Fibroblast of skin of left quadriceps (primary cell): ENCODE measurements at regions not wholly inside any gene's neighbourhood (a gene's known extent, or its start where the extent isn't known, plus 50 kb on each side); places are given as distances from the start of the nearest gene placed in this dataset.

Experiments used
- DNase-seq, 2 experiments: peaks; one replicate each; pipeline ENCODE4 v3.0.0-alpha.2; 2013; ENCODE audit warnings: low read depth in 2 of 2

DNA sequence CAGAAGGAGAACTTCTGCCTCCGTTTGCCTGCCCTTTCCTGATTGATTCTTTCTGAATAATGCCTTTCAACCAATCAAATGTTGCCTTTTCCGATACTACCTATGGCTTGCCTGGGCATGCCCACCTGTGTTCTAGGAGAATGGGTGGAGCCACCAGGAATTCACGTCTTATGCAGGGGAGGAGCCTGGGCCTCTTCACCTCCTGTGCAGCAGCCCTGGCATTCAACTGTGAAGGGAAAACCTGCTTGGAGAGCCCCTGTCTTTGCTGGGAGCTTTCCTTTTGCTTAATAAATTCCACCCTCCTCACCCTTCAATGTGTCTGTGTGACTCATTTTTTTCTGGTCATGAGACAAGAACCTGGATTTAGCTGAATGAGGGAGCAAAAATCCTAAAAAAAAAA lies 730.7 kb downstream of the UQCRFS1 start:
- no peak for DNase-seq

DNA sequence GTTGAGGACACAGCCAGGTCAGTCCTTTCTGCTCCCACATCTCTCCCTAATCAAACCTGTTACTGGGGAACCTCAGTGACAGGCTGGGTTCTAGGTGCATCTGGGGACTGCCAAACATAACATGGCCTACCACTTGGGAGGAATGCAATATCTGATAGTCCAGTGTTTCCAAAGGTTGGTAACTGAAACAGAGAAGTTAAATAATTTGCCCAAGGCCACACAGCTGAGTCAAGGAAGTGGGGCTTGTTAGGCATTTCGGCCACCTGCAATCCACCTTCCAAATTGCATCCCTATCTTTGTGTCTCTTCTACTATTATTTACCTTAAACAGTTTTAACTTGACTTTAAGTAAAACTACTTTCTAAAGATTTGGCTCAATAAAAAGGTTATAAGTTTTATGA lies 731.3 kb downstream of the UQCRFS1 start:
- DNase-seq: no peak

DNA sequence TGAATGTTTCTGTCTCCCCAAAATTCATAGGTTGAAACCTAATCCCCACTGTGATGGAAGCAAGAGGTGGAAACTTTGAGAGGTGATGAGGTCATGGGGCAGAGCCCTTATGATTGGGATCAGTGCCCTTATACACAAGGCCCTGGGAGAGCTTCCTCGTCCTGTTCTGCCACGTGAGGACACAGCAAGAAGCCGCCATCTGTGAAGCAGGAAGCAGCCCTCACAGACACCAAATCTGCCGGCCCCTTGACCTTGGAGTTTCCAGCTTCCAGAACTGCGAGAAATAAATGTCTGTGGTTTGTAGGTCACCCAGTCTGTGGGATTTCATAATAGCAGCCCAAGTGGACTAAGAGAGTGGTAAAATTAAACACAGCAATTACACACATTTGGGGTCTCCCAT lies 737.4 kb downstream of the UQCRFS1 start:
- no peak for DNase-seq

DNA sequence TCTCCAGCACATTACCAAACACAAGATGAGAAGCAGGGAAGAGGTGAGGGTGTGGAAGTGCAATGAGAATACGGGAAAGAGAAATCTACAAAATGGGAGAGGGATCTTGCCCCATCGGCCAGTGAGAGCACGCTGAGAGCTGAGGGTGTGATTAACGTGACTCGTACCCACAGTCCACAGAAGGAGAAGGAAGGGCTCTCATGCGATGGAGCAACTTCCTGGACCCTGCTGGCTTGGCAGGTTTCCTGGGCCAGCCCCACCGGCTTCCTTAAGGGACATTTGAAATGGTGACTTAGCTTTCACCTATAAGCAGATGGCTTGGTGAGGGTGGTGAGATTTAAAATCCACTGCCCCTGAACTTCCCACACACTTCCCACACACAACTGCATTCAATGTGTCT lies 740.1 kb downstream of the UQCRFS1 start:
- DNase-seq: no peak

DNA sequence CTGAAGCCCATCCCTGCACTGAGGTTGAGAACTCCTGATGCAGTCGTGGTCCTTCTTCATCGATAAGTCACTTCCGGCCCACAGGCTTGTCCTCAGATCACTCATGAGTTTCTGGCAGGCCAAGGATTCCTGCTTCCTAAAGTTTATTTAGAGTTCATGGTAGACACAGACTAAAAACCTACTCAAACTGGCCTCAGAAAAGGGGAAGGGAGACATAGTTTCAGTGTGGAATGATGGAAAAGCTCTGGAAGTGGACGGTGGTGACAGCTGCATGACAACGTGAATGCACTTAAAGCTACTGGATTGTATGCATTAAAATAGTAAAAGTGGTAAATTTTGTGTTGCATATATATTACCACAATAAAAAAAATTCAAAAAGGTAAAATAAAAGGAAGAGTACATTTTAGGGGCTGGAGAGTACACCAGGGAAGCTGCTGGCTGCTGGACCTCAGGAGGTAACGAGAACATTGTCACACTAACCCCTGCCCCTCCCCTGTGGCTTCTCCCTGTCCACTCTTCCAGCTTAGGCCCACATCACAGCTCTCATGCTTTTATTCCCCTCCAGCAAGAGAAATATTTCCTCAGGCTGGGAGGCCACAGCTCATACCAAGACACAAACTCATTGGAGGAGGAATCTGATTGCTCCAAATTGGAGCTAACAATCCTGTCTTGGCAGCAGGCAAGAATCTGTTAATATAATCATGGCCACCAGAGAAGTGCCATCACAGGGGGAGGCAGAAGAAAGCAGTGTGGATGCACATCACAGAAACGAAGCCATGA lies 741.0 kb downstream of the UQCRFS1 start:
- no peak for DNase-seq

DNA sequence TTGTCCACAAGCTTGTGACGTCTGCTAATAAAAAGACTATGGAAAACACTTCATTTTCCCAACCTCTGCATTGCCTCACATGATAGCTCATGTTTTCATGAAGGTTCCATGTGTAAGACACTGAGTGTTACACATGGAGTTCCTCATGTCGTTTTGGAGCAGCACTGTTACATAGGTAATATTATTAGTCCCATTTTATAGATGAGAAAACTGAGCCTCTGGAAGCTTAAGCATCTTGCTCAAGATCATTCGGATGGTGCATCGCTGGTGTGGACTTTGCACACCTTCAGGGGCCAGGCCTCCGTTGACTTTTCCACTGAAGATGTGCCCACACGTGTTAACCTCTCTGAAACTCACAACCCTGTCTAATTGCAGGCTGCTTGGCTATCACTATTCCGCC lies 743.4 kb downstream of the UQCRFS1 start:
- DNase-seq: no peak

DNA sequence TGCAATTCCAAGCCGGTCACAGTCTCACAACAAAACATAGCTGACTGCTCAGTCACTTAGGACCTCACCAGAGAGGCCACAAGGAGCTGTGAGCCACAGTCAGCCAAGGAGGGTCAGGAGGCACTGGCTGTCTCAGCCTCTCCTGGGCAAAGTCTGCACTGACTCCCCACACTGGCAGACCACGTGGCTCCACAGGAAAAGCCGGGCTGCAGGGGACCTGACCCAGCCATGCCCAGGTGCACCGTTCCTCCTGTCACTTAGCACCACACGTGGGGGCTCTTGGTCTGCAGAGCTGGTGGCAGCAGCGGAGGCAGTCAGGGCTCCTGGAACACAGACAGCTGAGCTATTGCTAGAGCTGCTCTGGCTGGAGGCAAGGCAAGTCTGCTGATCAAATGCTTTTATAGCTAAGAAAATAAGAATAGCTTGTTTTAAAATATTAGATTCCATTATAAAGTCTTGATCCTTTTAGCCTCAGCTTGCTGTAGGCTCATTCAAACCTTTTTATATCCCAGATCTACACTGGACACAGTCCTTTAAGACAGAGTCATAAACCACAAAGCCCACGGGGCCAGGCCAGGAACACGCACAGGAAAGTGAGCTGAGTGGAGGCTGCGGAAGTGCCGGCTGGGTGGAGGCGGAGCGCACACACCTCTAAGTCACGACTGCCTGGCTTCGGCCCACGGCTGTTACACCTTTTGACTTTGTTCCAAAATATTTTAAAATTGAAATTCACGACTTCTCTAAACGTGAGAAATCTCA lies 744.1 kb downstream of the UQCRFS1 start:
- peak in 1 of 2 experiments; percentile 15 for DNase-seq

DNA sequence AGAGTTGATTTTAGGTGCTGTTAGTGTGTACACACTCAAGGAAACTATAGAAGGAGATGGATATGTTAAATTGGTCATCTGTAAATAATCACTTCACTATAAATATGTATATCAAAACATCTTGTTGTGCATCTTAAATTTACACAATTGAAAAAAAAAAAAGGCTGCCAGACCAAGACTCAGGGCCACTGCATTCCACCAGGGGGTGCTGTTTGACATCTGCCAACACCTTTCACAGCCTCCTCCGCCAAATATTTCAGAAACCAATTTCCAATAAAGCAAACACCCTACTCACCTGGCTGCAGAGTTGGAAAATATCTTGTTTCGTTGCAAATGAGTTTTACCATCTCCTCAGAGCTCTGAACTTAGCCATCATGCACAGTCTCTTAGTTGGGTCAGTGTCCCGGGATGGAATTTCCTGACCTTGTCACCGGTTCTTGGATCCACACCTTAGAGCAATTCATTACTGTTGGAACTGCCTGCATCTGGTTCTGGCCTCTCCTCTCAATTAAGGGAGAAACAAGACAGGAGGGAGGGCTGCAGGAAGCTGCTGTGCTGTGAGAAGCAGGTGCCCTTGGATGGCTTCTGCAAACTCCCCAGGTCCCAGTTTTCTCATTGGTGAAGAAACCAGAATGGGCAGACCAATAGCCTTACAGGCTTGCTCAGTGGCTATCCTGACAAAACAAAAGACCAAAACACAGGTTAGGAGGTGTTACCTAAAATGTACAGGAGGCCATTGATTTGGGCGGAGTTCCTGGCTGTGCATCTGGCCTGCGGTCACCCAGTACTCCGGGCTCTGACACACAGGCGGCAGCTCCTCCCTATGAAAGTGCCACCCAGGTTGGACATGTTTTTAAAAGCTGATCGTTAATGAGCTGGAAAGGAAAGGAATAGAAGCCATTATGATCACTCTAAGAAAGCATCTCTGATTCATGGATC lies 746.6 kb downstream of the UQCRFS1 start:
- peak in 1 of 2 experiments; percentile 5 for DNase-seq

DNA sequence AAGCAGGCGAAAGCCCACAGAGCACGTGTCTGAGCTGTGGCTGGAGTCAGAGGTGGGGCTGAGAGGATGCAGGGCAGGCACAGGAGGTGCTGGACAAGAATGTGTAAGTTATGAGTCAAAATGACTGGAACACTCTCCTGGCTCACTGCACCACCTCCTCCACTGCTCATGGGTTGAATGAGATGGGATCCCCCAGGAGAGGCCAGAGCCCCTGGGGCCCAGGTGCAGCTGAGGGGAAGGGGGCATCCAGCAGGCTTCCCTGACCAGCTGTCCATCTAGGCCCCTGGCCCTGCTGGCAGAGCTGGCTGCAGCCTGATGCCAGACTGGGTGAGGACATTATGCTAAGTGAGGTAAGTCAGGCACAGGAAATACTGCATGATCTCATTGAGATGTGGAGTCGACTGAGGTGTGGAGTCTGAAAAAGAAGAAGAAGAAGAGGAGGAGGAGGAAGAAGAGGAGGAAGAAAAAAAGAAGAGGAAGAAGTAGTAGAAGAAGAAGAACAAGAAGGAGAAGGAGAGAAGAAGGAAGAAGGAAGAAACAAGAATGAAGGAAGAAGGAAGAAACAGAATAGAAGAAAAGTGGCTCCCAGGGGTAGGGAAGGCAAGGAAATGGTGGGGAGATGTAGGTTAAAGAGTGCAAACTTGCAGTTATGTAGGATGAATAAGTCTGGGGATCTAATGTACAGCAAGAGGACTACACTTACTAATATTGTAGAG lies 747.4 kb downstream of the UQCRFS1 start:
- no peak for DNase-seq

DNA sequence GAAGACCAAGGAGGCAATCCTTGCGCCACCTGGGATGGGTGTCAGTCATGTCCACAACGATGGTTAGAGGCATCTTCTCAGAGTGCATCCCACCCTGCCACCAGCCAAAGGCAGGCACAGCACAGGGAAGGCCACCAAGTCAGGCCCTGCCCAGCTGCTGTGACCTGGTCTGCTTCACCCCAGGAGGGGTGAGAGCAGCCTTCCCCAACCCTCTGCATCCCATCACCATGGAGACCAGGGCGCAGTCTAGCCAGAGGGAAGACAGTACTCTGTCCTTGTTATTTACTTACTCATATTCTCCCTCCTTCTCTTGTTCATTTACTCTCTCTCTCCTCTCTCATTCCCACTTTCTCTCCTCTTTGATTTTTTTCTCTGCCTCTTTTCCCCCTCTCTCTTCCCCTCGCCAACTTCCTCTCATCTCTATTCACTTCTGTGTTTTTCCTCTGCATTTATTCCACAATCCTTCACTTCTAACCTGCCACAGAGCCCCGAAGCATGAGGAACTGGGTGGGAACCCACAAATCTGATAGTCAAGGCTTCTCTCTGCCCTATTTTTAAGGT lies 749.4 kb downstream of the UQCRFS1 start:
- DNase-seq: no peak

DNA sequence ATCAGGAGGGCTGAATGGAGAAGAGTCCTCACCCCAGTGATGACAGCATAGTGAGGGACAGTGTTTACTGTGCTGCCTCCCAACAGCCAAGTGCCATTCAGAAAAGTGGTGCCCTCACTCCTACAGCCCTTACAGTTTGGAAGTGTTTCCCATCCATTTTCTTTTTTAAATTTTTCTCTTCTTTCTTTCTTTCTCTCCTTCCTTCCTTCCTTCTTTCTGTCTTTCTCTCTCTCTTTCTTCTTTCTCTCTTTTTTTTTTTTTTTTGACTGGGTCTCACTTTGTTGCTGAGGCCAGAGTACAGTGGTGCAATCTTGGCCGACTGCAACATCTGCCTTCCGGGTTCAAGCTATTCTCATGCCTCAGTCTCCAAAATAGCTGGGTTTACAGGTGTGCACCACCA lies 755.3 kb downstream of the UQCRFS1 start:
- no peak for DNase-seq

DNA sequence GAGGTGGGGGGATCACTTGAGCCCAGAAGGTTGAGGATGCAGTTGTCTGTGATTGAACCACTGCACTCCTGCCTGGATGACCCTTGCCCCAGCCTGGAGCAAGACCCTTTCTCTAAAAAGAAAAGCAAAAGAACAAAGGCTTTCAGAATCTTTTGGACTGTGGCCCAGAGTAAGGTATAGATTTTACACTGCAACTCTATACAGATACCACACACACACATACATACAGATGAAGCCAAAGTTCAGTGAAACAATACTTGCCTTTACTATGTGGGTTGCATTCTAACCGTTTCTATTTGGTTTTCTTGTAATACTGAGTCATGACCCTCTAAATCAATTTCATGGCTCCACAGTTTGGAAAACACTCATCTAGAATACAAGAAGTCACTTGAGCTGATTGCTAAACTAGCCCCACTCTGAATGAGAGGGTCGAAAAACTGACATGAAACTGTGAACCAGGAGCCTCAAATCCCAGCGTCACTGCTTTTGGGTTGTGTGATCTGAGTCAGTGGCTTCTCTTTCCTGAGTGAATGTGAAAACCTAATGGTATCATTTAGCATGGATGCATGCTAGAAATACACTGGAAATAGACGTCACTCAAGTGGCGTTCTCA lies 756.1 kb downstream of the UQCRFS1 start:
- DNase-seq: no peak

DNA sequence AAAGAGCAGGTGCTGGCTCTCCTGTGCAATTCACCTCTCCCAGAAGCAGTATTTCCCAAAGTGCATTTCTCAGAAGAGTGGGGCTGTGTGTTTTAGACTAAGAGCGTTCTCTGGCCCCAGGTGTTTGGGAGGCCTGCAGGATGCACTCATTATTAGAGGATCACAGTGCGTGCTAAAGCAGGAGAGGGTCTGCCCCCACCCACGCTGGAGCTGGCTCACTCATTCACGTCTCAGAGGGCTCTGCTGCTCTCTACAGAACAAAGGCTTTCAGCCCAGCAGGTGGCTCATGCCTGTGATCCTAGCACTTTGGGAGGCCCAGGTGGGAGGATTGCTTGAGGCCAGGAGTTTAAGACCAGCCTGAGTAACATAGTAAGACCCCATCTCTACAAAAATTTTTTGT lies 756.7 kb downstream of the UQCRFS1 start:
- no peak for DNase-seq

DNA sequence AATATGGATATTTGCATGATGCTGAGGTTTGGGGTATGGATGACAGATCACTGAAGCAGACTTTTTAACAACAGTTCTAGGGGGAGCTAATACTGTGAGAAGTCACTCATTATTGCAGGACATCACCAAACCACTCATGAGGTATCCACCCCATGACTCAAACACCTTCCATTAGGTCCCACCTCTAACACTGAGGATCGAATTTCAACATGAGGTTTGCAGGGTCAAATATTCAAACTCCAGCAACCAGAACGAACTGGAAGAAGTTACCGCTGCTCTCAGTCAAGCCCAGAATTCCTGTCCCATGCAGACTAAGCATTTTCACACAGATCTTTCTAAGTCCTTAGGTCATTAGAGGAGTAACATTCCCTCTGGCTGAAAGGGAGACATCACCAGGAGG lies 758.9 kb downstream of the UQCRFS1 start:
- DNase-seq: no peak

DNA sequence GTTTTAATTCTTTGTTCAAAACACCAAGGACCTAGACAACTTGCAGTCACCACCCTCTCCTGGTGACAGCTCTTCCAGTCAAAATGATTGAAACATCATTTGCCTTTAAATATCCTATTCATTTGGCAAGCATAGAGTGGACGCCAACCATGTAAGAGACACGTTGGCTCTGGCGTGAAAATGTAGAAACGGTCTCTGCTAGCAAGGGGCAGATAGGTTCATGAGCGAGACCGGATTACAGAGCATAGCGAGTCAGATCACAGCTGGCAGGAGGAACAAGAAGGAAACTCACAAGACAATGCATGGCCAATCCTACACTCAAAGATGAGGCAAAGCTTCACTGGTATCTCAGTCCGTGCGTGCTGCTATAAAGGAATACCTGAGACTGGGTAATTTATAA lies 759.5 kb downstream of the UQCRFS1 start:
- DNase-seq: no peak

DNA sequence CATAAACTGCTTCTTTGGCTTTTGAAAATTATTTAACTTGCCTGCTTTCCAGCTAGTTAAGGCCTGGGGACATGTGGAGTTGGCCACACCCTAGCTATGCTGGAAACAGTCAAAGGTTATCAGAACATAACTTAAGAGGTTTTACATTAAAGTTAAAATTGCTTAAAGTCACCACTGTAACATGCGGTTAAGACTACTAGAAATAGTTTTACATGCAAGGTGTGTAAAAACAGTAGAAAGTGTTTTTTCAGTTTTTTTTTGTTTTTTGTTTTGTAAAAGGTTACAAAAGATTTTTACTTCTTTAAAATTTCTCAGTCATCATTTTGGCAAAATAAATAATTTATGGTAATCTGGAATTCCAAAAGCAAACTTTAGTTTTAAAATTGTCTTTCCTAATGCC lies 763.1 kb downstream of the UQCRFS1 start:
- no peak for DNase-seq

DNA sequence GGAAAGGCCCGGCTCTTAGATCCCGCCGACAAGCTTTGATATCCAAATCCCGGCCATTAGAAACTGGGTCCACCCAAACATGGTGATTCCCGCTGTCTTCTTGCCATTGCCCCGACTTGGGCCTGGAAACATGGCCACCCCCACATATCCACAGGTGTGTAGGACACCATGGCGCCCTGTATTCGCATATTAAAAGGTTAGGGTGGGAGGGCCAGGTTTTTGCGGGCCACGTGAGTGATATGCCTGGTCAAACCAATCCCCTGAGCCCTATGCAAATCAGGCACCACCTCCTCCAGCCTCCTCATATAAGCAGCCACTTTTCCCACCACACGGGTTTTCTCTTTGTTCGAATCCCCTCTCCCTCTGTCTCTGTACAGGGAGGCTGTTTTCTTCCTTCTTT lies 766.4 kb downstream of the UQCRFS1 start:
- DNase-seq: no peak

DNA sequence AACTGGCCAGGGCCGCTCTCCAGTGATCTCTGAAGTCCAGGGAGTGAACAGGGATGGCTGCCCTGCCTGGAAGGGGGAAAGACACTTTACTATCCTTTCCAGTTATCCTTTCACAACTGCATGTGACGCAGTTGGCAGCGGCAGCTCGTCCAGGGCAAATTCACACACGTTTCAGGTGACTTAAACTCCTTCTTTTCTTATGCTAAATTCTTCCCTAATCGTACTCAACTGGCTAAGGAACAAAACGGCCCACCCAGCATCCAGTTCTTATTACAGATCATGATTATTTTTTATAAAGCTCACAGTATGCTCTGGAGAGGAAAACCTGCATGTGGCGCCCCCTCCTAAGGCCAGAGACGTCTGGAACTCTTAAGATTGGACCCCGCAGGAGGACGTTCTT lies 767.1 kb downstream of the UQCRFS1 start:
- no peak for DNase-seq

DNA sequence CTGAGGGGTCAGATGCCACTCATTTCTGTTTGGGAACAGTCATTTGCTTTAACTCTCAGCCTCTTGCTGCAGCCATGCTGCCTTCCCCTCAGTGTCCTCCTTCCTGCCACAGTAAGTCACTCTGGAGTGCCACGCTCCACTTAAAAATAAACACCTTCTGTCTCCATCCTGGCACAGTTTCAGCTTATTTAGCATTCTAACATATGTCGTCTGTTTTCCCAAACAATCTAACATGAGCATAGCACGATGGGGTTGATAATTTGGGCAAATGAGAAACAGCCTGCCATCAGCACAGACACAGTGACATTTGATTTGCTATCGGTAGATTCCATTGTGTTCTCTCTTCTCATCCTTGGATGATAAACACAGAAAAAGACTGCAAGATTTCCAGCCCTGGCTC lies 768.6 kb downstream of the UQCRFS1 start:
- no peak for DNase-seq

DNA sequence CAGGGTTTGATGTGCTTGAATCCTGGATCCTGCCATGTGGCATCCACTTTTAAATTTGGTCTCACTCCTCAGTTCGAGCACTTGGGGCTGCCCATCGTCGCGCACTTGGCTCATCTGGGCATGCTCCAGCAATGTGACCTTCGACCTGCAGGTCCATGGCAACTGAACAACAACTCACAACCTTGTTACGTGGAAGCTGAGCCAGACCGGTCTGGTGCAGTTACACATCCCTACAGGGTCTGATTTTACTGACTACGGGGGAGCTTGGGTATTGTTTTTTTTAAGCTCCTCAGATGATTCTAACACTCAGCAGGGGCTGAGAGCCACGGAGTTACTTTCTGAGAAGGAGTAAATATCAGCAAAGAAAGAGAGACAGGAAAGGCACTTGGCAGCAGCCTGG lies 769.6 kb downstream of the UQCRFS1 start:
- no peak for DNase-seq
